BJ (cell line): ENCODE measurements at regions not wholly inside any gene's neighbourhood (a gene's known extent, or its start where the extent isn't known, plus 50 kb on each side); places are given as distances from the start of the nearest gene placed in this dataset.

ENCODE experiments used
- CTCF ChIA-PET: fragments of 350-600 bp; formaldehyde crosslinking; extraction: SDS; loops from one replicate; lab custom pipeline; 2021; ENCODE audit warnings: antibody characterized with exemption, inconsistent platforms; lab: Yijun Ruan, JAX
- POLR2A ChIA-PET: fragments of 300-600 bp; sonication (Branson Sonifier 250); formaldehyde crosslinking; extraction: SDS; loops from one replicate; lab custom pipeline; 2021; ENCODE audit warnings: antibody characterized with exemption; lab: Charles Lee
- DNase-seq: peaks from one replicate; pipeline ENCODE4 v3.0.0-alpha.2; 2011; ENCODE audit warnings: low read depth
- H3K27me3 ChIP-seq: 2 replicates; pipeline ENCODE4 v1.6.0; 2011; ENCODE audit warnings: low read length; ENCODE audit not compliant: control insufficient read depth, insufficient read depth
- H3K36me3 ChIP-seq: 2 replicates; pipeline ENCODE4 v1.5.1; 2011; ENCODE audit warnings: low read length; ENCODE audit not compliant: control insufficient read depth, insufficient read depth
- H3K4me3 ChIP-seq: 2 replicates; pipeline ENCODE4 v1.5.1; 2011; ENCODE audit warnings: low read depth, mild to moderate bottlenecking, control low read depth, low read length
- TF ChIP-seq, protein P1 (sequence below): IDR thresholded peaks from 2 replicates; pipeline ENCODE4 v1.5.1; 2011; ENCODE audit warnings: low read depth, mild to moderate bottlenecking, control low read depth, inconsistent platforms, low read length, moderate library complexity; ENCODE audit not compliant: insufficient read depth

DNA sequence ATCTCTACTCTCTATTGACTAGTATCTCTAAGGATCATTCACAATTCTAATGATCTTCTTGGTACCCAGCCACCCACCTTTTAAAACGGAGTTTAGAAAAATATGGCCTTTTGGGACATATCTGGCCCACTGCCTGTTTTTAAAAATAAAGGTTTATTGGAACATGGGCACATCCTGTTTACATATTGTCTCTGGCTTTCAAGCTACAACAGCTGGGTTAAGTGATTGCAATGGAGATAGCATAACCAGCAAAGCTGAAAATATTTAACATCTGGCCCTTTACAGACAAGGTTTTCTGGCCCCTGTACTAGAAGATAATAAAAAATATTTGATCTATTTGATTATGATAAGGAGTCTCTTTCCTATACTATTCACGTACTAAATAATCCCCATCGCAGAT lies 232.4 kb upstream of the RHOBTB1 start:
- DNase-seq, result no peak
- ChIA-PET CTCF (interaction anchor here (2.3 to 3.2 kb wide), 2 partner anchors 14 to 36 kb away, joined by 6 to 12 read pairs; no protein-coding TSS in a partner anchor), POLR2A (no interaction called here)
- Histone ChIP-seq H3K27me3 (no peaks in the 10 kb centered on the region), H3K4me3 (no peak overlapping the region), H3K36me3 (no peaks in the 10 kb centered on the region)
- TF ChIP-seq, protein P1, sequence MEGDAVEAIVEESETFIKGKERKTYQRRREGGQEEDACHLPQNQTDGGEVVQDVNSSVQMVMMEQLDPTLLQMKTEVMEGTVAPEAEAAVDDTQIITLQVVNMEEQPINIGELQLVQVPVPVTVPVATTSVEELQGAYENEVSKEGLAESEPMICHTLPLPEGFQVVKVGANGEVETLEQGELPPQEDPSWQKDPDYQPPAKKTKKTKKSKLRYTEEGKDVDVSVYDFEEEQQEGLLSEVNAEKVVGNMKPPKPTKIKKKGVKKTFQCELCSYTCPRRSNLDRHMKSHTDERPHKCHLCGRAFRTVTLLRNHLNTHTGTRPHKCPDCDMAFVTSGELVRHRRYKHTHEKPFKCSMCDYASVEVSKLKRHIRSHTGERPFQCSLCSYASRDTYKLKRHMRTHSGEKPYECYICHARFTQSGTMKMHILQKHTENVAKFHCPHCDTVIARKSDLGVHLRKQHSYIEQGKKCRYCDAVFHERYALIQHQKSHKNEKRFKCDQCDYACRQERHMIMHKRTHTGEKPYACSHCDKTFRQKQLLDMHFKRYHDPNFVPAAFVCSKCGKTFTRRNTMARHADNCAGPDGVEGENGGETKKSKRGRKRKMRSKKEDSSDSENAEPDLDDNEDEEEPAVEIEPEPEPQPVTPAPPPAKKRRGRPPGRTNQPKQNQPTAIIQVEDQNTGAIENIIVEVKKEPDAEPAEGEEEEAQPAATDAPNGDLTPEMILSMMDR, result no peak

DNA sequence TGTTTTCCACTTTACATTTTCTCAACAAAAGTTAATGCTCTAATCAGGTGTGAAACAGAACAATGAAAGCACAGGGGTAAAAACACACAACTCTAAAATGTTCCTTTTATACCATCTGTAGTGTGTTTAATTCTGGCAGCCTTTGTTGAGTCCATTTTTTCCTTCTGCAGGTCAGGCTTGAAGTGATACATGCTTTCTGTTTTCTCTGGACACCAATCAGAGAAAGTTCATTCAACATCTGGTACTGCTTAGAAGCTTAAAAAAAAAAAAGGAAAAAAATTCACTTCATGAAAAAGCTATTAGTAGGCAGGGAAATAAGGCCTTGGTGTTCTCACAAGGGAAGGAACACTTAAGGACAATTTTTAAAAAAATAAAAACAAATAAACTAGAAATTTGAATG lies 231.3 kb upstream of the RHOBTB1 start:
- DNase-seq, result peak; percentile 55
- TF ChIP-seq, protein P1, result no peak
- no peak overlapping the region for H3K4me3 ChIP-seq
- no peaks in the 10 kb centered on the region for H3K36me3 ChIP-seq
- POLR2A ChIA-PET, result no interaction called here
- no peaks in the 10 kb centered on the region for H3K27me3 ChIP-seq
- CTCF ChIA-PET, result interaction anchor here (0.8 to 1.0 kb wide), 2 partner anchors 15 to 34 kb away, joined by 3 to 5 read pairs; no protein-coding TSS in a partner anchor

DNA sequence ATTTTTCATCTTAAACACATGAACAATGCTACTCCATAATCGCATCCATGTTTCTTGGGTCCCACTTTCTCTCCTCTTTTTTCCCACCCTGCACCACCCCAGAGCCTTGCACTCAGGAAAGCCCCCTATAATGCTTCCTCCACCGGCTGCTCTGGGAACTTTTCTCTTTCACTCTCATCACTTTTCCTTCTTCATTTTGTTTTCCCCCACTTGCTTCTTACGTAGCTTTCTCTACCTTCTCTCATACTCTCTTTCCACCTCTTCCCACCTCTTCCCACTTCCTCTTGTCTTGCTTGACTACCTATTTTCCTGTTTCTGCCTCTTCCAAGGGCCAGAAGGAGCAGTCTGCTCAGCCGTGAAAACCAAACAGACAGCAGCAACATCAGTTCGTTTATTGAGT lies 229.5 kb upstream of the RHOBTB1 start:
- ChIA-PET POLR2A (no interaction called here), CTCF (no interaction called here)
- no peak for DNase-seq
- Histone ChIP-seq H3K27me3 (no peaks in the 10 kb centered on the region), H3K4me3 (no peak overlapping the region), H3K36me3 (no peaks in the 10 kb centered on the region)
- TF ChIP-seq, protein P1, result no peak

DNA sequence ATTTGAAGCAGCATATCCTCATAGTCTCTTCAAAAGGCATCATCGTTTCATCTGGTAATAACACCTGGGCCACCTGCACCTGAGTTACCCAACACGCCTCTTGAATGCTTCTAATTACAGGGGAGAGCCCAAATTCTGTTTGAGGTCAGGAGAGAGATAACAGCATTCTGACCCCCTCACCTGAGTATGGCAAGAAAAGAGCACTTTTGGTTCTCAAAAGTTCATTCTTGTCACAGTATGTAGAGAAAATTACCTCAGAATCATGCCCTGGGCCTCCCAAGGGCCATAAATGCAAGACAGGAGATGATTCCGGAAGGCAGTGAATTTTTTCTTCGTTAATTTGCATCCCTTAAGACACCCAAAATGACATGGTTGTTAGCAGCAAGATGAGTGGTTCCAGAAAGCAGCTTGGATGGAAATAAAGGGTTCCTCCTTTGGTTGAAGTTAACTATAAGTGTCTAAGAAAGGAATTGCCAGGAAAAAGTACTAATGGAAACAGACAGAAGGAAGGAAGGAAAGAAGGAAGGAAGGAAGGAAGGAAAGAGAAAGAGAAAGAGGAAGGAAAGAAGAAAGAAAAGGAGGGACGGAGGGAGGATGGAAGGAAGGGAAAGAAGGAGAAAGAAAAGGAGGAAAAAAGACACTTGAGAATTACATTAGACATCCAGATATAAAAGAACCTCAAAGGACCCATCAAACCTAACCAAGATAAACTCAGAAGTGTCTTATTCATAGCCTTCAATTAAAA lies 228.4 kb upstream of the RHOBTB1 start:
- CTCF ChIA-PET, result no interaction called here
- Histone ChIP-seq H3K27me3 (no peaks in the 10 kb centered on the region), H3K4me3 (no peak overlapping the region), H3K36me3 (no peaks in the 10 kb centered on the region)
- TF ChIP-seq, protein P1, result no peak
- POLR2A ChIA-PET, result no interaction called here
- no peak for DNase-seq

DNA sequence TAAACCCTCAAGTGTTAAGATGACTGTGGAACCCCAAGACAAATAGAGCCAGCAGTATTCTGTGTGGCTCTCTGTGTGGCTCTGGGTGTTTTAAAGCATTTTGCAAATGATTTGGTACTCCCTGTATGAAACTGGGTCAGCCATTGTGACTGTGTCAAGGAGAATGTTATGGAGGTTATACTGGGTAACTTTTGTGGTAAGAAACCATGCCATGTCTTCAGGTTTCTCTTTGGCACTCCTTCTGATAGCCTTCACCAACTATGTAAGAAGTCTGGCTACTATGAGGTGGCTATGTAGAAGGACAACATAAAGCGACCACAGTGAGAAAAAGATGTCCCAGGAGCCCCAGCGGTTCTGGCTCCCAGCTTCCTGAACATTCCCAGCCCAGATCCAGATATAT lies 226.6 kb upstream of the RHOBTB1 start:
- TF ChIP-seq, protein P1, result no peak
- Histone ChIP-seq H3K27me3 (no peaks in the 10 kb centered on the region), H3K4me3 (no peak overlapping the region), H3K36me3 (no peaks in the 10 kb centered on the region)
- DNase-seq, result no peak
- ChIA-PET CTCF (no interaction called here), POLR2A (no interaction called here)
